DOHH2 (cell line): ENCODE measurements at regions not wholly inside any gene's neighbourhood (a gene's known extent, or its start where the extent isn't known, plus 50 kb on each side); places are given as distances from the start of the nearest gene placed in this dataset.

Source experiments
- H3F3A ChIP-seq: fragments of 200-600 bp; sonication (generic), shearing (Covaris generic); 2 replicates; pipeline ENCODE4 v1.6.0; 2016; ENCODE audit warnings: antibody characterized with exemption, mild to moderate bottlenecking; ENCODE audit not compliant: control insufficient read depth, insufficient read depth
- H3K27ac ChIP-seq: fragments of 200-600 bp; sonication (generic); 2 replicates; pipeline ENCODE4 v1.5.1; 2014; ENCODE audit warnings: low read depth, mild to moderate bottlenecking, low read length, moderate library complexity
- H3K27me3 ChIP-seq: fragments of 200-600 bp; sonication (generic); 2 replicates; pipeline ENCODE4 v1.6.1; 2014; ENCODE audit warnings: mild to moderate bottlenecking, low read length, mixed read lengths; ENCODE audit not compliant: control insufficient read depth
- H3K36me3 ChIP-seq: fragments of 200-600 bp; sonication (generic); 2 replicates; pipeline ENCODE4 v1.6.1; 2014; ENCODE audit warnings: mild to moderate bottlenecking, low read length, moderate library complexity, mixed read lengths; ENCODE audit not compliant: control insufficient read depth
- H3K4me1 ChIP-seq: fragments of 200-600 bp; sonication (generic); 2 replicates; pipeline ENCODE4 v1.6.1; 2014; ENCODE audit warnings: mild to moderate bottlenecking, low read length, mixed read lengths; ENCODE audit not compliant: control insufficient read depth
- H3K4me2 ChIP-seq: fragments of 200-600 bp; sonication (generic); 2 replicates; pipeline ENCODE4 v1.6.0; 2014; ENCODE audit warnings: mild to moderate bottlenecking, low read length, moderate library complexity
- H3K4me3 ChIP-seq: fragments of 200-600 bp; sonication (generic); 2 replicates; pipeline ENCODE4 v1.5.1; 2014; ENCODE audit warnings: mild to moderate bottlenecking, low read length, mixed read lengths
- H3K79me2 ChIP-seq: fragments of 200-600 bp; sonication (generic); 2 replicates; pipeline ENCODE4 v1.6.1; 2014; ENCODE audit warnings: mild to moderate bottlenecking, low read length, mixed read lengths; ENCODE audit not compliant: control insufficient read depth
- H3K9me2 ChIP-seq: fragments of 200-600 bp; sonication (generic); replicated peaks from 2 replicates; pipeline ENCODE4 v1.6.1; 2014; ENCODE audit warnings: mild to moderate bottlenecking, low read length, mixed read lengths; ENCODE audit not compliant: control insufficient read depth
- H3K9me3 ChIP-seq: fragments of 200-600 bp; sonication (generic); 2 replicates; pipeline ENCODE4 v1.6.1; 2014; ENCODE audit warnings: antibody characterized with exemption, low read length, mixed read lengths; ENCODE audit not compliant: control insufficient read depth, insufficient read depth
- H4K20me1 ChIP-seq: fragments of 200-600 bp; sonication (generic); 2 replicates; pipeline ENCODE4 v1.6.0; 2014; ENCODE audit warnings: low read depth, mild to moderate bottlenecking, antibody characterized with exemption, low read length, moderate library complexity; ENCODE audit not compliant: control insufficient read depth, insufficient read depth
- EZH2phosphoT487 ChIP-seq: fragments of 200-600 bp; sonication (generic); IDR thresholded peaks from 2 replicates; pipeline ENCODE4 v1.6.1; 2017; ENCODE audit warnings: borderline replicate concordance, mild to moderate bottlenecking, antibody characterized with exemption, low read length, moderate library complexity, mixed read lengths
- TF ChIP-seq, protein P1 (sequence below): fragments of 200-600 bp; sonication (generic); IDR thresholded peaks from one replicate; pipeline ENCODE4 v1.5.1; 2014; ENCODE audit warnings: antibody characterized with exemption, mild to moderate bottlenecking, low read depth, low read length; ENCODE audit not compliant: poor library complexity, severe bottlenecking

DNA sequence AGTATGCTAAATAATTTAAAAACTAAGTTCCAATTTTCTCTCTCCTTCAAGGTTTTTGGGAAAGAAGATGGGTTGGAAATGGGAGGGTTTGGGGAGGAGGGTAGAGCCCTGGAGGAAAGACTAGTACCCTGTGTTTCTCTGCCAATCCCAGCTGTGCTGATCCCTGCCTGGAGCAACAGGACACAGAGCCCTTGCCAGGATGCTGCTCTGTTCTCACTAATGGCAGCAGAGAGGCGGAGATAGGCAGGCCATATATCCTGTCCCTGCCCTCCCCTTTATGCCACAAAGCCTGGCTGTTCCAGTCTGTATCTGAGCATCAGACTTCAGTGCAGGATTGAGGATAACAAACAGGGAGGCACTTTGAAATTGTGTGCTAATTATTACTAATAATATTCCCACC lies 99.0 kb downstream of the C12orf75 start:
- Histone ChIP-seq H4K20me1 (no peaks in the 10 kb centered on the region), H3K9me3 (no peaks in the 10 kb centered on the region), H3F3A (no peaks in the 10 kb centered on the region), H3K4me2 (no peak overlapping the region), H3K79me2 (no peaks in the 10 kb centered on the region), H3K27me3 (peaks cover 13% of the 10 kb centered on the region; the same call in 1 of the 2 replicates), H3K36me3 (no peaks in the 10 kb centered on the region), H3K9me2 (no peaks in the 10 kb centered on the region), H3K27ac (no peak overlapping the region), H3K4me3 (no peak overlapping the region), H3K4me1 (no peaks in the 10 kb centered on the region)
- TF ChIP-seq EZH2phosphoT487 = no peak
- TF ChIP-seq, protein P1, sequence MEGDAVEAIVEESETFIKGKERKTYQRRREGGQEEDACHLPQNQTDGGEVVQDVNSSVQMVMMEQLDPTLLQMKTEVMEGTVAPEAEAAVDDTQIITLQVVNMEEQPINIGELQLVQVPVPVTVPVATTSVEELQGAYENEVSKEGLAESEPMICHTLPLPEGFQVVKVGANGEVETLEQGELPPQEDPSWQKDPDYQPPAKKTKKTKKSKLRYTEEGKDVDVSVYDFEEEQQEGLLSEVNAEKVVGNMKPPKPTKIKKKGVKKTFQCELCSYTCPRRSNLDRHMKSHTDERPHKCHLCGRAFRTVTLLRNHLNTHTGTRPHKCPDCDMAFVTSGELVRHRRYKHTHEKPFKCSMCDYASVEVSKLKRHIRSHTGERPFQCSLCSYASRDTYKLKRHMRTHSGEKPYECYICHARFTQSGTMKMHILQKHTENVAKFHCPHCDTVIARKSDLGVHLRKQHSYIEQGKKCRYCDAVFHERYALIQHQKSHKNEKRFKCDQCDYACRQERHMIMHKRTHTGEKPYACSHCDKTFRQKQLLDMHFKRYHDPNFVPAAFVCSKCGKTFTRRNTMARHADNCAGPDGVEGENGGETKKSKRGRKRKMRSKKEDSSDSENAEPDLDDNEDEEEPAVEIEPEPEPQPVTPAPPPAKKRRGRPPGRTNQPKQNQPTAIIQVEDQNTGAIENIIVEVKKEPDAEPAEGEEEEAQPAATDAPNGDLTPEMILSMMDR = no peak

DNA sequence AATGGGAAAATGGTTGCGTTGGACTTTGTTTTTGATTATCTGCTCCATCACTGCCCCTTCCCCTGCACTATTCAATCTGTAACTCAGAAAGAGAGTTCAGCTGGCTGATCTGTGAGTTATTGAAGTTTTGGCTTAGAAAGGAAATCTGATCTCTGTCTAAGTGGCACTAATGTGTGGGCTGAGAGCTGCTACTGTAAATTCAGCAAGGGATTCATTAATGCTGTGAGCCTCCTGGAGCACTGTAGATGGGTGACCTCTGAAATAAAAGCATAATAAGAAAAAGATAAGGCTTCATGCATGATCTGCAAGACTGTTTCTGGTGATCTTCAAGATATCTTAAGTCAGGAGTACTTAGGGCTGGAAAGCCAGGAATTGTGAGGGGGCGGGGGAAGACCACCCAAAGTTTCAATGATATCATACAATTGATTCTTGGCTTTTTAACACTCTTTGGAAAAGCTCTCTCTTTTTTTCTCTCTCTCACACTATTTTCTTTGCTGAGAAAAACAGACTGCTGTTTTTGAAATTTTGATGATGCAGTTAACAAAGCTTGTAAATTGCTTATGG lies 101.1 kb downstream of the C12orf75 start:
- H3F3A ChIP-seq = no peaks in the 10 kb centered on the region
- no peak overlapping the region for H3K4me2 ChIP-seq
- TF ChIP-seq, protein P1 = no peak
- no peak for TF ChIP-seq EZH2phosphoT487
- no peaks in the 10 kb centered on the region for H3K4me1 ChIP-seq
- H3K9me2 ChIP-seq = no peaks in the 10 kb centered on the region
- no peaks in the 10 kb centered on the region for H3K9me3 ChIP-seq
- H3K4me3 ChIP-seq = no peak overlapping the region
- H3K36me3 ChIP-seq = no peaks in the 10 kb centered on the region
- H4K20me1 ChIP-seq = no peaks in the 10 kb centered on the region
- no peaks in the 10 kb centered on the region for H3K79me2 ChIP-seq
- no peak overlapping the region for H3K27ac ChIP-seq
- peaks cover 13% of the 10 kb centered on the region; the same call in 1 of the 2 replicates for H3K27me3 ChIP-seq

DNA sequence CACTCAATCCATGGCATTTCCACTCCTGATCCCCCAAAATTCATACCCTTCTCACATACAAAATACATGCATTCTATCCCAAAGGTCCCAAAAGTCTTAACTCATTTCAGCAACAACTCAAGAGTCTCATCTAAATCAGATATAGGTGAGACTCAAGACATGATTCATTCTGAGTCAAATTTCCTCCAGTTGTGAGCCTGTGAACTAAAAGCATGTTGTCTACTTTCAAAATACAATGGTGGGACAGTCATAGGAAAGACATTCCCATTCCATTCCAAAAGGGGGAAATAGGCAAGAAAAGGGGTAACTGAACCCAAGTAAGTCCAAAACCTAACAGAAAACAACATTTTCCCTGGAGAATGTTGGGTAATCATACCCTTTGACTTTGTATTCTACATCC lies 103.3 kb downstream of the C12orf75 start:
- Histone ChIP-seq H3K4me3 (no peak overlapping the region), H3K79me2 (no peaks in the 10 kb centered on the region), H3K4me1 (no peaks in the 10 kb centered on the region), H3K4me2 (no peak overlapping the region), H3K27me3 (0 out of 2 replicates have a peak, but pooled peaks cover 6% of the 10 kb centered on the region), H3K36me3 (no peaks in the 10 kb centered on the region), H3K27ac (no peak overlapping the region), H3K9me3 (no peaks in the 10 kb centered on the region), H4K20me1 (no peaks in the 10 kb centered on the region), H3F3A (no peaks in the 10 kb centered on the region), H3K9me2 (no peaks in the 10 kb centered on the region)
- TF ChIP-seq, protein P1 = no peak
- TF ChIP-seq EZH2phosphoT487 = no peak

DNA sequence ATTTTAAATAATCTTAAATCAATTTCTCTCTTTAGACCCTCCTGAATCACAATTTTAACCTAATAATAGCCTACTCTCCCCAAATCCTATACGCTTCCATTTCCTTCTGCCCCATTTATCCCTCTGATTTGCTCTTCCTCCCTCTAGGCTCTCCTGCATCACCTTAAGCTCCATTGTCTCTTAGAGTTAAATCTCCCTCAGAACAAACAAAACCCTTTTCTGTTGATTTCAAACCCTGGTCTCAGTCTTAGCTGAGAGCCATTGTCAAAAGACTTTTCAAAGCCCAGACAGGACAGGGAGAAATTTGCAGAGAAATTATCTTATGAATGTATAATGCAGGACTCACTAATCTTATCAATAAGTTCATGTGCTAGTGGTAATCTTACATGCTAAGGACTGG lies 106.1 kb downstream of the C12orf75 start:
- Histone ChIP-seq H3K79me2 (no peaks in the 10 kb centered on the region), H3K27me3 (no peaks in the 10 kb centered on the region), H3K4me1 (no peaks in the 10 kb centered on the region), H3K36me3 (no peaks in the 10 kb centered on the region), H3K4me2 (no peak overlapping the region), H3K27ac (no peak overlapping the region), H3K4me3 (no peak overlapping the region), H3K9me3 (no peaks in the 10 kb centered on the region), H4K20me1 (no peaks in the 10 kb centered on the region), H3K9me2 (no peaks in the 10 kb centered on the region), H3F3A (no peaks in the 10 kb centered on the region)
- TF ChIP-seq, protein P1 = no peak
- TF ChIP-seq EZH2phosphoT487 = no peak
